Left lung (tissue), 4 donors: ENCODE measurements at regions not wholly inside any gene's neighbourhood (a gene's known extent, or its start where the extent isn't known, plus 50 kb on each side); places are given as distances from the start of the nearest gene placed in this dataset.

ENCODE experiments used
- ATAC-seq: fragments of 200-7000 bp; cut with Tn5 transposase; one replicate; pipeline ENCODE4 v1.9.1; 2020; ENCODE audit warnings: moderate library complexity
- DNase-seq, 4 donors: peaks; one replicate each; pipeline ENCODE4 v3.0.0-alpha.2; 2013 to 2020
- H3K27ac ChIP-seq, 2 donors: fragments of 200-600 bp; sonication (generic) in 1 of 2; one replicate each; pipeline versions ENCODE4 v1.5.0 to v1.8.0; 2020 to 2021
- H3K27me3 ChIP-seq, 2 donors: fragments of 200-600 bp; sonication (generic) in 1 of 2; one replicate each; pipeline versions ENCODE4 v1.5.0 to v1.8.0; 2020 to 2021
- H3K36me3 ChIP-seq, 2 donors: fragments of 200-600 bp; sonication (generic) in 1 of 2; one replicate each; pipeline versions ENCODE4 v1.5.0 to v1.8.0; 2020 to 2021
- H3K4me1 ChIP-seq, 2 donors: fragments of 200-600 bp; one replicate each; pipeline ENCODE4 v1.8.0; 2021
- H3K4me3 ChIP-seq, 2 donors: fragments of 200-600 bp; sonication (generic) in 1 of 2; one replicate each; pipeline versions ENCODE4 v1.5.0 to v1.8.0; 2020 to 2021; ENCODE audit warnings: mild to moderate bottlenecking in 1 of 2
- H3K9me3 ChIP-seq, 2 donors: fragments of 200-600 bp; sonication (generic) in 1 of 2; one replicate each; pipeline versions ENCODE4 v1.5.0 to v1.8.0; 2020 to 2021
- CTCF ChIP-seq, 2 donors: fragments of 200-600 bp; sonication (generic) in 1 of 2; IDR thresholded peaks; one replicate each; pipeline versions ENCODE4 v1.5.0 to v1.8.0; 2021; ENCODE audit warnings: antibody characterized with exemption in 2 of 2
- intact Hi-C, 2 donors: fragments of 100-400 bp; cut with DNase I; formaldehyde crosslinking; loops; one replicate each; pipeline versions ENCODE4 v1.11.2 to v1.14.2; 2022
- donor health status: DM: no; HTN: yes; CAD: no.
- donor health status: DM: no; HTN: no; CAD: no.

- H3K27me3 ChIP-seq, result no peaks in the 10 kb centered on the region
- DNase-seq (peak in 1 of 4 donors; percentile 17), ATAC-seq (no peak)
- TF ChIP-seq CTCF (IDR thresholded peaks at IDR 0.05), result no peak
- H3K4me3 ChIP-seq, result no peak overlapping the region
- intact Hi-C loops, result no loop called here
- peaks cover 0 to 7% of the 10 kb centered on the region in 2 donors for H3K9me3 ChIP-seq
- no peaks in the 10 kb centered on the region for H3K36me3 ChIP-seq
- no peaks in the 10 kb centered on the region for H3K4me1 ChIP-seq
- H3K27ac ChIP-seq, result no peak overlapping the region
Measured at GRCh38 chr6:3561725-3562124, 104.9 kb upstream of the SLC22A23 start.

- no peak for DNase-seq
- no peak for ATAC-seq
Measured at GRCh38 chr6:3560211-3560610, 103.4 kb upstream of the SLC22A23 start.

GRCh38 chr6:3559561-3559960 is 102.7 kb upstream of the SLC22A23 start:
- intact Hi-C loops, result no loop called here
- no peaks in the 10 kb centered on the region for H3K36me3 ChIP-seq
- H3K4me3 ChIP-seq, result no peak overlapping the region
- no peak overlapping the region for H3K27ac ChIP-seq
- no peaks in the 10 kb centered on the region for H3K4me1 ChIP-seq
- peaks cover 0 to 2% of the 10 kb centered on the region in 2 donors for H3K9me3 ChIP-seq
- DNase-seq, result no peak
- TF ChIP-seq CTCF (IDR thresholded peaks at IDR 0.05), result no peak
- H3K27me3 ChIP-seq, result no peaks in the 10 kb centered on the region
- ATAC-seq, result no peak

More at GRCh38 chr6:3560211-3560610, 103.4 kb upstream of the SLC22A23 start:
- intact Hi-C loops, result no loop called here
- Histone ChIP-seq H3K4me3 (no peak overlapping the region), H3K9me3 (peaks cover 0 to 7% of the 10 kb centered on the region in 2 donors), H3K36me3 (no peaks in the 10 kb centered on the region), H3K27me3 (no peaks in the 10 kb centered on the region), H3K4me1 (no peaks in the 10 kb centered on the region), H3K27ac (no peak overlapping the region)
- TF ChIP-seq CTCF (IDR thresholded peaks at IDR 0.05), result no peak

- H3K36me3 ChIP-seq, result no peaks in the 10 kb centered on the region
- ATAC-seq, result no peak
- no peaks in the 10 kb centered on the region for H3K4me1 ChIP-seq
- no peak for DNase-seq
- no peak overlapping the region for H3K4me3 ChIP-seq
- intact Hi-C loops, result no loop called here
- TF ChIP-seq CTCF (IDR thresholded peaks at IDR 0.05), result no peak
- peaks cover 0 to 10% of the 10 kb centered on the region in 2 donors for H3K9me3 ChIP-seq
- H3K27ac ChIP-seq, result no peak overlapping the region
- H3K27me3 ChIP-seq, result no peaks in the 10 kb centered on the region
Measured at GRCh38 chr6:3557336-3557735, 100.5 kb upstream of the SLC22A23 start.

- Histone ChIP-seq H3K27ac (no peak overlapping the region), H3K36me3 (no peaks in the 10 kb centered on the region), H3K4me1 (no peaks in the 10 kb centered on the region), H3K4me3 (no peak overlapping the region), H3K9me3 (peaks cover 0 to 16% of the 10 kb centered on the region in 2 donors), H3K27me3 (no peaks in the 10 kb centered on the region)
- TF ChIP-seq CTCF (IDR thresholded peaks at IDR 0.05), result no peak
- no peak for ATAC-seq
- DNase-seq, result no peak
- intact Hi-C loops, result no loop called here
Measured at GRCh38 chr6:3553254-3553653, 96.4 kb upstream of the SLC22A23 start.
